HG03378 (cell line): ENCODE measurements at regions not wholly inside any gene's neighbourhood (a gene's known extent, or its start where the extent isn't known, plus 50 kb on each side); places are given as distances from the start of the nearest gene placed in this dataset.

ENCODE experiments used
- ATAC-seq: cut with Tn5 transposase; IDR thresholded peaks from one replicate; pipeline ENCODE4 v1.9.1; 2021; ENCODE audit warnings: mild to moderate bottlenecking, moderate library complexity; ENCODE audit not compliant: unreplicated experiment

GRCh38 chr15:47990821-47991220 lies 130.0 kb upstream of the SLC24A5 start:
- no peak for ATAC-seq

GRCh38 chr15:47991357-47991756 lies 129.4 kb upstream of the SLC24A5 start:
- no peak for ATAC-seq

GRCh38 chr15:47993051-47993450 lies 127.7 kb upstream of the SLC24A5 start:
- ATAC-seq: no peak

GRCh38 chr15:47997195-47998080 lies 123.4 kb upstream of the SLC24A5 start:
- ATAC-seq: no peak

GRCh38 chr15:47998619-47999019 lies 122.2 kb upstream of the SLC24A5 start:
- no peak for ATAC-seq

GRCh38 chr15:48001393-48002039 lies 119.3 kb upstream of the SLC24A5 start:
- peak; percentile 96 for ATAC-seq

GRCh38 chr15:48002767-48003166 lies 118.0 kb upstream of the SLC24A5 start:
- no peak for ATAC-seq

- no peak for ATAC-seq
Measured at GRCh38 chr15:48003441-48003840, 117.3 kb upstream of the SLC24A5 start.

- no peak for ATAC-seq
Measured at GRCh38 chr15:48005077-48005476, 115.7 kb upstream of the SLC24A5 start.

- no peak for ATAC-seq
Measured at GRCh38 chr15:48006031-48006511, 114.7 kb upstream of the SLC24A5 start.

GRCh38 chr15:48010316-48010715 lies 110.5 kb upstream of the SLC24A5 start:
- no peak for ATAC-seq

- ATAC-seq: no peak
Measured at GRCh38 chr15:48012191-48012590, 108.6 kb upstream of the SLC24A5 start.

GRCh38 chr15:48016865-48017264 lies 103.9 kb upstream of the SLC24A5 start:
- ATAC-seq: no peak

- no peak for ATAC-seq
Measured at GRCh38 chr15:48017747-48018146, 103.0 kb upstream of the SLC24A5 start.

- ATAC-seq: no peak
Measured at GRCh38 chr15:48020166-48020565, 100.6 kb upstream of the SLC24A5 start.

GRCh38 chr15:48021336-48022086 lies 99.3 kb upstream of the SLC24A5 start:
- ATAC-seq: no peak

GRCh38 chr15:48025118-48025517 lies 95.7 kb upstream of the SLC24A5 start:
- ATAC-seq: no peak

- no peak for ATAC-seq
Measured at GRCh38 chr15:48028712-48029111, 92.1 kb upstream of the SLC24A5 start.

- ATAC-seq: no peak
Measured at GRCh38 chr15:48029642-48030041, 91.1 kb upstream of the SLC24A5 start.

- no peak for ATAC-seq
Measured at GRCh38 chr15:48031466-48031865, 89.3 kb upstream of the SLC24A5 start.

- ATAC-seq: no peak
Measured at GRCh38 chr15:48031973-48032372, 88.8 kb upstream of the SLC24A5 start.
